ENCODE measurements at regions not wholly inside any gene's neighbourhood (a gene's known extent, or its start where the extent isn't known, plus 50 kb on each side); places are given as distances from the start of the nearest gene placed in this dataset.

DNA sequence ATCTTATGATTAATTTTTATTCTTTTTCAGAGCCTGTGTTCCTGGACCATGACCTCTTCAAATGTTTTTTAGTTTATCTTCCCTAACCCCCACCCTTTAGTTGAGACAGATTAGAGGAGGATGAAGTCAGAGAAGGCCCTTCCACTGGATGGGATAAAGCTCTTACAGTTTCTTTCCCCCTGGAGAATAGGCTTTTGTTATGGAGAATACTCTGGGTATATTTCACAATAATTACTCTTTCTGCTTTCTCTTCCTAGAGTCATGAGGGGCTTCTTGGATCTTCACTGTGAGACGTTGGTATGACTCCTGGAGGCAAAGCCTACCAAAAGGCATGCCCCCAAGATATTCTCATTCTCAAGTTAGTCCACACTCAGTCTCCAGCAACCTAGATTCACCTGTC, 144.4 kb upstream of the THRB start:
- WGBS, 2 experiments (ENCODE audit: insufficient coverage in 1 of 2, insufficient read length in 1 of 2), result 97 to 100% methylated on average over 1 of the region's 1 CpG
- H3K27me3 ChIP-seq (ENCODE audit: control insufficient read depth, insufficient read depth, low read length, poor library complexity, severe bottlenecking), result no peaks in the 10 kb centered on the region
- TF ChIP-seq, protein P1, sequence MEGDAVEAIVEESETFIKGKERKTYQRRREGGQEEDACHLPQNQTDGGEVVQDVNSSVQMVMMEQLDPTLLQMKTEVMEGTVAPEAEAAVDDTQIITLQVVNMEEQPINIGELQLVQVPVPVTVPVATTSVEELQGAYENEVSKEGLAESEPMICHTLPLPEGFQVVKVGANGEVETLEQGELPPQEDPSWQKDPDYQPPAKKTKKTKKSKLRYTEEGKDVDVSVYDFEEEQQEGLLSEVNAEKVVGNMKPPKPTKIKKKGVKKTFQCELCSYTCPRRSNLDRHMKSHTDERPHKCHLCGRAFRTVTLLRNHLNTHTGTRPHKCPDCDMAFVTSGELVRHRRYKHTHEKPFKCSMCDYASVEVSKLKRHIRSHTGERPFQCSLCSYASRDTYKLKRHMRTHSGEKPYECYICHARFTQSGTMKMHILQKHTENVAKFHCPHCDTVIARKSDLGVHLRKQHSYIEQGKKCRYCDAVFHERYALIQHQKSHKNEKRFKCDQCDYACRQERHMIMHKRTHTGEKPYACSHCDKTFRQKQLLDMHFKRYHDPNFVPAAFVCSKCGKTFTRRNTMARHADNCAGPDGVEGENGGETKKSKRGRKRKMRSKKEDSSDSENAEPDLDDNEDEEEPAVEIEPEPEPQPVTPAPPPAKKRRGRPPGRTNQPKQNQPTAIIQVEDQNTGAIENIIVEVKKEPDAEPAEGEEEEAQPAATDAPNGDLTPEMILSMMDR (conservative IDR thresholded peaks at IDR 0.05), result no peak
- DNase-seq, result no peak
- no peak overlapping the region for H3K9ac ChIP-seq (ENCODE audit: extremely low read depth, low read length, poor library complexity, severe bottlenecking)
- Mint-ChIP-seq H3K9me3 (no peaks in the 10 kb centered on the region), H3K27ac (no peak overlapping the region), H3K4me1 (no peaks in the 10 kb centered on the region), H3K4me3 (no peak overlapping the region), H3K27me3 (ENCODE audit: insufficient read depth) (no peaks in the 10 kb centered on the region), H3K36me3 (ENCODE audit: low read depth) (no peaks in the 10 kb centered on the region)
- H3K9me3 ChIP-seq (ENCODE audit: control insufficient read depth, low read length), result no peaks in the 10 kb centered on the region
- no peaks in the 10 kb centered on the region for H3K4me1 ChIP-seq (ENCODE audit: control insufficient read depth, insufficient read depth, low read length)
- H3K27ac ChIP-seq (ENCODE audit: low read depth, low read length), result no peak overlapping the region
- H3K4me3 ChIP-seq (ENCODE audit: low read length), result no peak overlapping the region
- H3K36me3 ChIP-seq (ENCODE audit: control insufficient read depth, insufficient read depth, low read length), result no peaks in the 10 kb centered on the region

DNA sequence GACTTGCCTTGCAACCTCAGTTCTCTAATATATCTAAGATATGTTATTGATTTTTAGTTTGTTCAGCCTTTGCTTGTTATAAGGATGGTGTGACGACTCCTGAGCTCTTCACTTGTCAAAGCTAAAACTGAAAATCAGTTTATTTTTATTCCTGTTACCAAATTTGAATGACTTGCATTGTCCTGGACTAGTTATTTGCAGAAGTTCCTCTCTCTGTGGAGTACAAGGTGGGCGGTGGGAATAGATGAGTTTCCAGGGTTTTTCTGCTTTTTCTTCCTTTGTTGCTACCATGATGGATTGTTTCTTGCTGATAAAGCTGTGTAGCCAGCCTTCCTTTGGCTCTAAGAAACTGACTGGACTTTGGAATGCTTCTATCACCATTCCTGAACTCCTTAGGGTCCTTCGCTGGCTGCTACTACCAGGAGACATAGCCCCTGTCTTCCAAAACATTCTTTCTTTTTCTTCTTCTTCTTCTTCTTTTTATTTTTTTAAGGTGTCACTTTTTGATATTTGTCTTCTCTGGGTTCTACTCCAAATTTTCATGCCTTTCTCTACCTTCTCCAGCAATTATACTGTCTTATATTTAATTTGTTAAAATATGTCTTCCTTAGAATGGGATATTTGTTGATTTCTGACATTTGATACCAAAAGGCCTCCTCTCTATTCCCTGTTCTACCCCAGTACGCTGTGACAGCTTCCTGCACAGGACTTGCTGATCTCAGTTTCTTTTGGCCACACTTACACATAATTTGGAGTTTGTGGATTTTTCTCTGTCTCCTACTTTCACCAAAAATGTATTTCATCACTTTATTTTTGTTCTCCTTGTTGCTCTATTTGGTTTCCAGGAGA, 145.1 kb upstream of the THRB start:
- no peaks in the 10 kb centered on the region for H3K4me1 Mint-ChIP-seq
- H3K36me3 ChIP-seq (ENCODE audit: control insufficient read depth, insufficient read depth, low read length), result no peaks in the 10 kb centered on the region
- no peak overlapping the region for H3K27ac Mint-ChIP-seq
- H3K9me3 Mint-ChIP-seq, result no peaks in the 10 kb centered on the region
- H3K4me3 ChIP-seq (ENCODE audit: low read length), result no peak overlapping the region
- no peaks in the 10 kb centered on the region for H3K9me3 ChIP-seq (ENCODE audit: control insufficient read depth, low read length)
- no peak for DNase-seq
- no peaks in the 10 kb centered on the region for H3K36me3 Mint-ChIP-seq (ENCODE audit: low read depth)
- no peak overlapping the region for H3K4me3 Mint-ChIP-seq
- TF ChIP-seq, protein P1 (conservative IDR thresholded peaks at IDR 0.05), result no peak
- no peak overlapping the region for H3K27ac ChIP-seq (ENCODE audit: low read depth, low read length)
- H3K27me3 ChIP-seq (ENCODE audit: control insufficient read depth, insufficient read depth, low read length, poor library complexity, severe bottlenecking), result no peaks in the 10 kb centered on the region
- H3K4me1 ChIP-seq (ENCODE audit: control insufficient read depth, insufficient read depth, low read length), result no peaks in the 10 kb centered on the region
- no peaks in the 10 kb centered on the region for H3K27me3 Mint-ChIP-seq (ENCODE audit: insufficient read depth)
- 95 to 100% methylated on average over 1 to 4 of the region's 4 CpGs for WGBS, 2 experiments (ENCODE audit: insufficient coverage in 1 of 2, insufficient read length in 1 of 2)
- no peak overlapping the region for H3K9ac ChIP-seq (ENCODE audit: extremely low read depth, low read length, poor library complexity, severe bottlenecking)

DNA sequence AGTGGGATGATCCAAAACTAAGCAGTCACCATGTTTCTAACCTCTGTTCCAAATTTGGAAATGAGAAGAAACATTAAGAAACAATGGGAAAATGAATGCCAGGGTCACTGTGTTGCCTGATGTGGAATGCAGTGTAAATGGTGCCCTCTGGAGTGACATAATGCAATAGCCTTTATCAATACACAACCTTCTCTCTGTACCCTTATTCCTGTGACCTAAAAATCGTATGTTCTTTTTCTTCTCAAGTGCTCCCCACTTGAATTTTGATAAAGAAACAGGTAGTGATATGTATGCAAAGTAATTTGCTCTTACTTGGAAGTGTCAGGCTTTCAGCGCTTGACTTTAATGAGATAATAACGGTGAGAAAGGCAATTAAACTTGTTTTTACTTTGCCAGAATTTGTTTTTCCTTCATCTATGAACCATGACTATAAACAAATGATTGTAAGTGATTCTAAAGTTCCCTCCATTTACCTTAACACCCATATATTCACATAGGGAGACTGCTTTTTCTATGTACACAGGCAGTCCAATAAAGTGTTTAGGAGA, 145.8 kb upstream of the THRB start:
- DNase-seq, result no peak
- H3K4me3 ChIP-seq (ENCODE audit: low read length), result no peak overlapping the region
- Mint-ChIP-seq H3K4me1 (no peaks in the 10 kb centered on the region), H3K4me3 (no peak overlapping the region), H3K36me3 (ENCODE audit: low read depth) (no peaks in the 10 kb centered on the region), H3K9me3 (no peaks in the 10 kb centered on the region), H3K27ac (no peak overlapping the region), H3K27me3 (ENCODE audit: insufficient read depth) (no peaks in the 10 kb centered on the region)
- 90% methylated on average over 3 of the region's 3 CpGs; no CpG with 5 or more reads in 1 of the 2 experiments for WGBS, 2 experiments (ENCODE audit: insufficient coverage in 1 of 2, insufficient read length in 1 of 2)
- TF ChIP-seq, protein P1 (conservative IDR thresholded peaks at IDR 0.05), result peak; percentile 79
- H3K36me3 ChIP-seq (ENCODE audit: control insufficient read depth, insufficient read depth, low read length), result no peaks in the 10 kb centered on the region
- no peaks in the 10 kb centered on the region for H3K9me3 ChIP-seq (ENCODE audit: control insufficient read depth, low read length)
- H3K27me3 ChIP-seq (ENCODE audit: control insufficient read depth, insufficient read depth, low read length, poor library complexity, severe bottlenecking), result no peaks in the 10 kb centered on the region
- H3K27ac ChIP-seq (ENCODE audit: low read depth, low read length), result no peak overlapping the region
- no peak overlapping the region for H3K9ac ChIP-seq (ENCODE audit: extremely low read depth, low read length, poor library complexity, severe bottlenecking)
- no peaks in the 10 kb centered on the region for H3K4me1 ChIP-seq (ENCODE audit: control insufficient read depth, insufficient read depth, low read length)

Measured in endodermal cell (in vitro differentiated cells).